GM12865 (cell line): ENCODE measurements at regions not wholly inside any gene's neighbourhood (a gene's known extent, or its start where the extent isn't known, plus 50 kb on each side); places are given as distances from the start of the nearest gene placed in this dataset.
"Not testable (repeated sequence)": the region's sequence is repeated elsewhere in the genome, so short reads cannot be mapped to it uniquely, and the experiment has no call there.

Experiments
- DNase-seq: peaks from one replicate; pipeline ENCODE4 v3.0.0; 2010; ENCODE audit warnings: low read depth
- H3K4me3 ChIP-seq: 2 replicates; pipeline ENCODE4 v1.5.1; 2011; ENCODE audit warnings: mild to moderate bottlenecking, low read depth, low read length, control low read depth
- CTCF ChIP-seq: IDR thresholded peaks from 2 replicates; pipeline ENCODE4 v1.5.1; 2011; ENCODE audit warnings: low read length, control low read depth, low read depth, inconsistent platforms; ENCODE audit not compliant: insufficient read depth; ENCODE audit errors: missing control alignments

GRCh38 chr14:89507521-89507920 is 90.5 kb upstream of the FOXN3 start:
- H3K4me3 ChIP-seq = no peak overlapping the region
- peak; percentile 64 for DNase-seq
- TF ChIP-seq CTCF = no peak

GRCh38 chr14:89506891-89507452 is 89.9 kb upstream of the FOXN3 start:
- H3K4me3 ChIP-seq, DNase-seq: not testable (repeated sequence)

GRCh38 chr14:89504602-89505313 is 87.7 kb upstream of the FOXN3 start:
- H3K4me3 ChIP-seq = no peak overlapping the region
- peak; percentile 69 for DNase-seq
- TF ChIP-seq CTCF = no peak

GRCh38 chr14:89504091-89504490 is 87.1 kb upstream of the FOXN3 start:
- H3K4me3 ChIP-seq = no peak overlapping the region
- DNase-seq = no peak
- no peak for TF ChIP-seq CTCF

- no peak overlapping the region for H3K4me3 ChIP-seq
- DNase-seq = peak; percentile 44
- TF ChIP-seq CTCF = no peak
Observed at GRCh38 chr14:89503431-89503996, 86.5 kb upstream of the FOXN3 start.

GRCh38 chr14:89502966-89503365 is 85.9 kb upstream of the FOXN3 start:
- H3K4me3 ChIP-seq = no peak overlapping the region
- no peak for DNase-seq
- no peak for TF ChIP-seq CTCF

- DNase-seq = no peak
- no peak overlapping the region for H3K4me3 ChIP-seq
- no peak for TF ChIP-seq CTCF
Observed at GRCh38 chr14:89501381-89501780, 84.3 kb upstream of the FOXN3 start.
